Fibroblast of upper back skin (primary cell): ENCODE measurements at regions not wholly inside any gene's neighbourhood (a gene's known extent, or its start where the extent isn't known, plus 50 kb on each side); places are given as distances from the start of the nearest gene placed in this dataset.

Experiments
- DNase-seq: peaks from one replicate; pipeline ENCODE4 v3.0.0-alpha.2; 2013

DNA sequence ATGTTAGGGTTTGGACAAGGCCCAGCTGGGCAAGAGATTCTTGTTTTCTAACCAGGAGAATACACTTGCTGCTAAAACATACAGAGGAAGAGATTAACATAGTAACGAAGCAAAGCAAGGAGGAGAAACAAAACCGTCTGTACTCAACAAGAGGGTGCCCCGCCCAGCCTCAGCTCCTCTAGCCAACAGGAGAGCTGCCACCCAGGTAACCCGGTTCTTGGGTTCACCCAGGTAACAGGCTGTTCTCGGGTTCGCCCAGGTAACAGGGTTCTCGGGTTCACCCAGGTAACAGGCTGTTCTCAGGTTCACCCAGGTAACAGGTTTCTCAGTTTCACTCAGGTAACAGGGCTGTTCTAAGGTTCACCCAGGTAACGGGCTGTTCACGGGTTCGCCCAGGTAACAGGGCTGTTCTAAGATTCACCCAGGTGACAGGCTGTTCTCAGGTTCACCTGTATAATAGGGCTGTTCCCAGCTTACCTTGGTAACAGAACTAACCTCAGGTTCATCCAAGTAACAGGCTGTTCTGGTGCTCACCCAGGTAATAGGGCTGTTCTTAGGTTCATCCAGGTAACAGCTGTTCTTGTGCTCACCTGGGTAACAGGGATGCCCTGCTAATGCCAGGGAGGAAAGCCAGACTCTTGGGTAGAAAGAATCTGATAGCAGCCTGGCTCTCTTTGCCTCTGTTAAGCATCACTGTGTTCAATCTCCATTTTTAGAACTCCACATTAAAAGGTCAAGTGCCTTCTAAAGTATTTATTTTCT is 271.6 kb downstream of the SYK start:
- no peak for DNase-seq

DNA sequence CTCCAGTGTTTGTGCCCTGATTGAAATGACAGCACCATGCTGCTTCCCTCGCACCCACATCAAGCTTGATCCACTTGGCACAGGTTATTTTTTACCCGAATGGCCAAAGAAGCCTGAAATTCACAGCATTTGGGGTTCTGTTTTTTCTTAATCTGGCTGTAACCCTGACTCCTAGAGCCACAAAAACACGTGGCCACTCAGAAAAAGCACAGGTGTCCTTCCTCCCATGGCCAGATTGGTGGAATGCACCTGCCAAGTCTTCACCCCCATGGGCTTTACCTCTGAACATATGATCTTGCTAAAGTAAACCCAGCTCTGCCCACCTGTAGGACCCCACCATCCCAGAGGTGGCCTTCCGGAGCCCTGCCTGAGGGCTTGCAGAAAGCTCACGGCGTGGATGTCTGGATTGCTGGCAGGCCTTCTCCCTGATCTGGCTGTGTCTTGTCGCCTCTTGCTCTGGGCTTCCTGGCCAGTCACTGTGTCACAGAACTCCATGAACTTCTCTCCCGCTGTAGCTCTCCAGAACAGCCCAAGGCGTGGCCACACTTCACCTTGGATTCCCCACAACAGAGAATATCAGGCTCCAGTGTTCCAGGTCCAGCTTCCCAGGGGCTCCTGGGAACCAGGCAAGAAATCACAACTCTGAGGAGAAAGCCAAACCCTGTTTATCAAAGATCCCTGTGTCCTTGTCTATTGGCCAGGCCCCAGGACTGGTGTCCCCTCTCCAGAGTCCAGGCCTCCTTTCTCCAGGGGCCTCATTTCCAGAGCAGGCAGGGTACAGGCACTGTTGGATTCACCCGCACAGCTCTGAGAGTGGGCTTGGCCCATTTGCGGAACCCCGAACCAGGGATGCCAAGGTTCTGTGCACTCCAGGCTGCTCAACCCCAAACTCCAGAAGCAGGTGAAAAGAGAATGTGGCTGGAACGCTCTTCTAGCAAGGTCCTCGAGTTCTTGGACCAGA is 272.5 kb downstream of the SYK start:
- no peak for DNase-seq

DNA sequence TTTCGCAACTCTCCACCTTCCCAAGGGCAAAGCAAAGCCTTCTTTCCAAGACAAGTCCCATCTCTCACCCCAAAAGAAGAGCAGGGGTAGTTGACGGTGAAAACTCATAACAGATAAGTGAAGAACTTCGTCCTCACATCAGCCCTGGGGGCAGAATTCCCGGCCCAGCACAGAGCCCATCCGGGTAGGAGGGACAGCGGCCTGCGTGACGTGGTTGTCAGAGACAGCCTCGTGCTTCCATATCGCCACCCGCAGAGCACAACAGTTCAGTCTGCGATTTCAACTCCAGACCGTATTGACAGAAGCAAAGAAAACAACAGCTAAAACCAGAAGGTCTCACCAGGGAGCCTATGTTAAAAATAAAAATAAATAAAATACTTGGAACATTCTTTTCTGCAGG is 273.2 kb downstream of the SYK start:
- DNase-seq, result no peak

- DNase-seq, result no peak
Measured at GRCh38 chr9:91075279-91075678, 273.7 kb downstream of the SYK start.

- DNase-seq, result no peak
Measured at GRCh38 chr9:91077624-91078368, 276.2 kb downstream of the SYK start.

DNA sequence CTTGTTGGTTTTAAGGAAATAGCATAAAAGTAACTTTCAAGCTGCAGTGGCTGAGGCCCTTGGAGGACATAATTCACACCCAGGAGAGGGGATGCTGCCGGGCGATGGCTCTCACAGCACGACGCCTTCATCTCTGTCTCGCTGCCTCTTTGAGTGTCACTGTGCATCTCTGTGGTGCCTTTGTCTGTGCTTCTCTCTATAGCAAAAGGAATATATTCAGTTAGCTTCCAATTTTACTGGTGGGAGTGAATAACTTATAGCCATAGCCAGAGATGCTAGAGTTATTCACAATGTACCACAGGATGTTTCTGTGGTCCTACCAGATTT is 276.7 kb downstream of the SYK start:
- no peak for DNase-seq

DNA sequence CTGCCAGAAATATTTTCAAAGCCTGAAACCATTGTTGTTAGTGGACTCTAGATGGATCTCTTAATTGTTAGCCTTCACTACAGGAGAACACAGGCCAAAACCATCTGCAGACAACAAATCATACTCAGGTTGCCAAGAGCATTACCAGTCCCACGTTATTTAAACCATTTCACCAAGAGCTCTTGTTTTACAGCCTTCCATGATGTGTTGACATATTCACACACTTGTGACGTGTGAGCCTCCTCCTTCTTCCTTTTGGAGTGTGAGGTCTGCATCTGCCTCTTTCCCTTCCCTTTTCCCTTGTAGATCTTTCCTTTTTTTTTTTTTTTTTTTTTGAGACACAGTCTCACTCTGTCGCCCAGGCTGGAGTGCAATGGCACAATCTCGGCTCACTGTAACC is 279.0 kb downstream of the AUH start:
- DNase-seq, result no peak

DNA sequence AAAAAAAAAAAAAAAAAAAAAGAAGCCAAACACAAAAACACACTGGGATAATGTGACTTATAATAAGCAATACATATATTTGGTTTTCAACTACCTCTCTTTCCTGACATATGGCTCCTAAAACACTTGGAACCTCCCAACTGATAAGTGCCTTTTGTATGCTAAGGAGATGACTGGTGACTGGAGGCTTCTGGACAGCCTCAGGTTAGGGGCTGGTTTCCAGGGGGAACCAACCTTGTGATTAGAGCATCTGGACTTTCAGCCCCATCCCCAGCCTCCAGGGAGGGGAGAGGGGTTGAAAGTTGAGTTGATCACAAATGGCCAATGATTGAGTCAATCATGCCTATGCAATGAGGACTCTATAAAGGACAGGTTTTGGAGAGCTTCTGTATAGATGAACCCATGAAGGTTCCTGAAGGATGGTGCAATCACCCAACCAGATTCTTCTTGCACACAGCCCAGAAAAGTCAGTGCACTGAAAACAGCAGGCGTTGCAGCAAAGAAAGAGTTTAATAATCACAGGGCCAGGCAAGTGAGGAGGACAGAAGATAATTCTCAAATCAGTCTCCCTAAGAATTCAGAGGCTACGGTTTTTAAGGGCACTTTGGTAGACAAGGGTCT is 276.7 kb downstream of the AUH start:
- no peak for DNase-seq

GRCh38 chr9:91085517-91086291 is 276.0 kb downstream of the AUH start:
- no peak for DNase-seq

GRCh38 chr9:91086657-91087461 is 274.9 kb downstream of the AUH start:
- no peak for DNase-seq

GRCh38 chr9:91087462-91087759 is 274.3 kb downstream of the AUH start:
- no peak for DNase-seq

GRCh38 chr9:91089405-91090129 is 272.2 kb downstream of the AUH start:
- DNase-seq, result peak; percentile 55

DNA sequence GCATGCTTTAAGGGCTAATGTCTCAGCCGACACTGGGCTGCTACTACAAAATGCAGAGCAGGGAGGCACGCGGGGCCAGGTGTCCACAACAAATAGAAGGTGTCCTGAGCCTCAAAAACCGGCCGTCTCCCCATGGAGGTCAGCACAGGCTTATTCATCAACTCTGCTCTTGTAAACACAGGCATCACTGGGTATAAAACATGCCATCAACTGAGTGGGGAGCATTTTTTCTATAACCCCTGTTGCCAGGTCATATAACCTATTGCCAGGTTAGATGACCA is 271.6 kb downstream of the AUH start:
- no peak for DNase-seq

DNA sequence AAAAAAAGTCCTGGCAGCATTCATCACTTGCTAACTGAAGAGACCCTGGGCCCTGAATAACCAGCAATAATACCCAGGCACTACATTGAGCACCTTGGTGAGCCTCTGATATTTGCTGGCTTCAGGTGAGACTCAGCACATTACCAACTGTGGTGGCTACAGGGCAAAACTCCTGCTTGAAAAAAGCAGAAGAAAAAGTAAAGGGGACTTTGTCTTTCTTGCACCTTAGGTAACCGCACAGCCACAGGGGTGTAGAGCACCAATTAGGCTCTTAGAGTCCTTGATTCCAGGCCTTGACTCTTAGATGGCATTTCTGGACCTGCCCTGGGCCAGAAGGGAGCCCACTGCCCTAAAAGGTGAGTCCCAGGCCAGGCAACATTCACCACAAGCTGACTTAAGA is 269.5 kb downstream of the AUH start:
- DNase-seq, result no peak

DNA sequence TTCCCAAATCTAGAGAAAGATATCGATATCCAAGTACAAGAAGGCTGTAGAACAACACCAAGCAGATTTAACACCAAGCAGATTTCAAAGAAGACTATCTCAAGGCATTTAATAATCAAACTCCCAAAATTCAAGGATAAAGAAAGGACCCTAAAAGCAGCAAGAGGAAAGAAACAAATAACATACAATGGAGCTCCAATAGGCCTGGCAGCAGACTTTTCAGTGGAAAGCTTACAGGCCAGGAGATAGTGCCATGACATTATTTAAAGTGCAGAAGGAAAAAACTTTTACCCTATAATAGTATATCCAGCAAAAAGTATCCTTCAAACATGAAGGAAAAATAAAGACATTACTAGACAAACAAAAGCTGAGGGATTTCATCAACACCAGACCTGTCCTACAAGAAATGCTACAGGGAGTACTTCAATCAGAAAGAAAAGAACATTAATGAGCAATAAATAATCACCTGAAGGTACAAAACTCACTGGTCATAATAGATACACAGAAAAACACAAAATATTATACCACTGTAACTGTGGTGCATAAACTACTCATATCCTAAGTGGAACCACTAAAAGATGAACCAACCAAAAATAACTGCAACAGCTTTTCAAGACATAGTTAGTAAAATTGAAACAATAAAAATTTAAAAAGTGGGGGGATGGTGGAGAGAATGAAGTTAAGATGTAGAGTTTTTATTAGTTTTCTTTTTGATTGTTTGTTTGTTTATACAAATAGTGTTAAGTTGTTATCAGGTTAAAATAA is 267.2 kb downstream of the AUH start:
- no peak for DNase-seq

- DNase-seq, result no peak
Measured at GRCh38 chr9:91098203-91098850, 263.4 kb downstream of the AUH start.

- no peak for DNase-seq
Measured at GRCh38 chr9:91099436-91099835, 262.3 kb downstream of the AUH start.

GRCh38 chr9:91100878-91101450 is 260.8 kb downstream of the AUH start:
- no peak for DNase-seq

DNA sequence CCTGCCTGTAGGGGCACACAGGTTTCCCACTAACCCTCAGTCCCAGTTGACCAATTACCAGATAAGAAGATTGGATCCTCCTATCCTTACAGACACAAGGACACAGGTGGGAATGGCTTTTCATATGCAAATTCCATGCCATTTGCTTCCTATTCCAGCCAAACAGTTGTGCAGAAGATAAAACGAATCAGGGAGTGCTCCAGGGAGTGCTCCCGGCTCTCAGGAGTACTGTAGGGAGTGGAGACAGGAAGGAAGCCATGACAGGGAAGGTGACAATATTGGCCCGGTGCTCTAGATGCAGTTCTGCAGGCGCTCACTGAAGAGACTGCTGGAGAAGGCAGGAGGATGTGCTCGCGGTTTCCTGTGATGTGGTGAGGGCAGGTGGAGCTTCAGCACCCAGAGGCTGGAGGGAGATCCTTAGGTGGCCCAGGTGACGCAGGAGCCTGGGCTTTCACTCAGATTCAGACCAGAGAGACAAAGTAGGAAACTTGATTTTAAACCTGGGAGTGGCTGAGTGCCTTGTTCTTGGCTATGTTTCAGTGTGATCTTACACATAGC is 260.0 kb downstream of the AUH start:
- DNase-seq, result no peak
